Stimulated activated CD8-positive, alpha-beta memory T cell treated with anti-CD3 and anti-CD28 coated beads, Interleukin-4, amount 100 ng/mL, for 48 hours (primary cell): ENCODE measurements at regions not wholly inside any gene's neighbourhood (a gene's known extent, or its start where the extent isn't known, plus 50 kb on each side); places are given as distances from the start of the nearest gene placed in this dataset.
"Not testable (repeated sequence)": the region's sequence is repeated elsewhere in the genome, so short reads cannot be mapped to it uniquely, and the experiment has no call there.

ENCODE experiments used
- DNase-seq: peaks from one replicate; pipeline ENCODE4 v3.0.0-alpha.2; 2020

GRCh38 chr20:29427201-29428060, 1830.0 kb upstream of the DEFB115 start:
- peak; percentile 58 for DNase-seq

GRCh38 chr20:29430531-29430930, 1826.9 kb upstream of the DEFB115 start:
- no peak for DNase-seq

GRCh38 chr20:29440721-29441120, 1816.7 kb upstream of the DEFB115 start:
- DNase-seq, result not testable (repeated sequence)

GRCh38 chr20:29443206-29443781, 1814.2 kb upstream of the DEFB115 start:
- not testable (repeated sequence) for DNase-seq

GRCh38 chr20:29443819-29444218, 1813.6 kb upstream of the DEFB115 start:
- DNase-seq, result peak; percentile 37

- DNase-seq, result peak; percentile 63
Observed at GRCh38 chr20:29445050-29445907, 1812.2 kb upstream of the DEFB115 start.

GRCh38 chr20:29447517-29448484, 1809.7 kb upstream of the DEFB115 start:
- not testable (repeated sequence) for DNase-seq

GRCh38 chr20:29448806-29449470, 1808.5 kb upstream of the DEFB115 start:
- no peak for DNase-seq

- DNase-seq, result no peak
Observed at GRCh38 chr20:29452186-29452585, 1805.3 kb upstream of the DEFB115 start.

- not testable (repeated sequence) for DNase-seq
Observed at GRCh38 chr20:29456987-29457693, 1800.3 kb upstream of the DEFB115 start.

- DNase-seq, result no peak
Observed at GRCh38 chr20:29472606-29473005, 1784.9 kb upstream of the DEFB115 start.

- DNase-seq, result not testable (repeated sequence)
Observed at GRCh38 chr20:29492840-29493239, 1764.6 kb upstream of the DEFB115 start.

GRCh38 chr20:29496767-29497166, 1760.7 kb upstream of the DEFB115 start:
- not testable (repeated sequence) for DNase-seq

GRCh38 chr20:29497261-29497671, 1760.2 kb upstream of the DEFB115 start:
- peak; percentile 55 for DNase-seq

- DNase-seq, result peak; percentile 29
Observed at GRCh38 chr20:29497684-29498083, 1759.8 kb upstream of the DEFB115 start.

GRCh38 chr20:29500738-29501137, 1756.7 kb upstream of the DEFB115 start:
- DNase-seq, result not testable (repeated sequence)

GRCh38 chr20:29514634-29515033, 1742.8 kb upstream of the DEFB115 start:
- DNase-seq, result not testable (repeated sequence)

GRCh38 chr20:29516847-29517246, 1740.6 kb upstream of the DEFB115 start:
- DNase-seq, result not testable (repeated sequence)

- not testable (repeated sequence) for DNase-seq
Observed at GRCh38 chr20:29519610-29520241, 1737.7 kb upstream of the DEFB115 start.

GRCh38 chr20:29533566-29534177, 1723.8 kb upstream of the DEFB115 start:
- not testable (repeated sequence) for DNase-seq
